ENCODE measurements at regions not wholly inside any gene's neighbourhood (a gene's known extent, or its start where the extent isn't known, plus 50 kb on each side); places are given as distances from the start of the nearest gene placed in this dataset.

- no peak for DNase-seq (ENCODE audit: low read depth, low spot score)
- Mint-ChIP-seq H3K4me1 (no peaks in the 10 kb centered on the region), H3K9me3 (peaks cover 2% of the 10 kb centered on the region), H3K27me3 (ENCODE audit: low read depth) (peaks cover 2% of the 10 kb centered on the region), H3K4me3 (no peak overlapping the region), H3K36me3 (ENCODE audit: low read depth) (no peaks in the 10 kb centered on the region), H3K27ac (ENCODE audit: unreplicated experiment) (no peak overlapping the region)
- TF ChIP-seq CTCF (conservative IDR thresholded peaks at IDR 0.05), result no peak
Measured at GRCh38 chr4:44996276-44996845, 270.0 kb upstream of the GNPDA2 start.

GRCh38 chr4:44988011-44988410 is 261.7 kb upstream of the GNPDA2 start:
- no peaks in the 10 kb centered on the region for H3K27me3 Mint-ChIP-seq (ENCODE audit: low read depth)
- no peak for DNase-seq (ENCODE audit: low read depth, low spot score)
- H3K27ac Mint-ChIP-seq (ENCODE audit: unreplicated experiment), result no peak overlapping the region
- TF ChIP-seq CTCF (conservative IDR thresholded peaks at IDR 0.05), result no peak
- H3K9me3 Mint-ChIP-seq, result peaks cover 8% of the 10 kb centered on the region
- H3K4me3 Mint-ChIP-seq, result no peak overlapping the region
- H3K36me3 Mint-ChIP-seq (ENCODE audit: low read depth), result no peaks in the 10 kb centered on the region
- no peaks in the 10 kb centered on the region for H3K4me1 Mint-ChIP-seq

- H3K36me3 Mint-ChIP-seq (ENCODE audit: low read depth), result no peaks in the 10 kb centered on the region
- no peak for TF ChIP-seq CTCF (conservative IDR thresholded peaks at IDR 0.05)
- DNase-seq (ENCODE audit: low read depth, low spot score), result no peak
- H3K27ac Mint-ChIP-seq (ENCODE audit: unreplicated experiment), result no peak overlapping the region
- peaks cover 2% of the 10 kb centered on the region for H3K27me3 Mint-ChIP-seq (ENCODE audit: low read depth)
- H3K4me3 Mint-ChIP-seq, result no peak overlapping the region
- no peaks in the 10 kb centered on the region for H3K4me1 Mint-ChIP-seq
- H3K9me3 Mint-ChIP-seq, result peaks cover 4% of the 10 kb centered on the region
Measured at GRCh38 chr4:44985938-44986337, 259.6 kb upstream of the GNPDA2 start.

- H3K9me3 Mint-ChIP-seq, result peaks cover 4% of the 10 kb centered on the region
- H3K27me3 Mint-ChIP-seq (ENCODE audit: low read depth), result peaks cover 4% of the 10 kb centered on the region
- no peak for DNase-seq (ENCODE audit: low read depth, low spot score)
- H3K4me3 Mint-ChIP-seq, result no peak overlapping the region
- TF ChIP-seq CTCF (conservative IDR thresholded peaks at IDR 0.05), result no peak
- H3K4me1 Mint-ChIP-seq, result no peaks in the 10 kb centered on the region
- H3K27ac Mint-ChIP-seq (ENCODE audit: unreplicated experiment), result no peak overlapping the region
- no peaks in the 10 kb centered on the region for H3K36me3 Mint-ChIP-seq (ENCODE audit: low read depth)
Measured at GRCh38 chr4:44985152-44985551, 258.8 kb upstream of the GNPDA2 start.

- DNase-seq (ENCODE audit: low read depth, low spot score), result no peak
- no peaks in the 10 kb centered on the region for H3K36me3 Mint-ChIP-seq (ENCODE audit: low read depth)
- H3K4me1 Mint-ChIP-seq, result no peaks in the 10 kb centered on the region
- H3K4me3 Mint-ChIP-seq, result no peak overlapping the region
- peaks cover 5% of the 10 kb centered on the region for H3K27me3 Mint-ChIP-seq (ENCODE audit: low read depth)
- H3K9me3 Mint-ChIP-seq, result no peaks in the 10 kb centered on the region
- no peak for TF ChIP-seq CTCF (conservative IDR thresholded peaks at IDR 0.05)
- no peak overlapping the region for H3K27ac Mint-ChIP-seq (ENCODE audit: unreplicated experiment)
Measured at GRCh38 chr4:44984083-44984482, 257.7 kb upstream of the GNPDA2 start.
